H9 (cell line): ENCODE measurements at regions not wholly inside any gene's neighbourhood (a gene's known extent, or its start where the extent isn't known, plus 50 kb on each side); places are given as distances from the start of the nearest gene placed in this dataset.

Source experiments
- DNase-seq: peaks from one replicate; pipeline ENCODE4 v3.0.0-alpha.2; 2017
- H2AFZ ChIP-seq: one replicate; pipeline ENCODE4 v1.6.1; 2013; ENCODE audit warnings: mild to moderate bottlenecking, low read length, control low read depth, moderate library complexity
- H2AK5ac ChIP-seq: 2 replicates; pipeline ENCODE4 v1.6.1; 2013; ENCODE audit warnings: low read length, control low read depth, mixed read lengths; ENCODE audit not compliant: insufficient read length
- H2BK120ac ChIP-seq: one replicate; pipeline ENCODE4 v1.6.1; 2013; ENCODE audit warnings: low read depth, mild to moderate bottlenecking, low read length, control low read depth, inconsistent platforms; ENCODE audit not compliant: poor library complexity, severe bottlenecking
- H2BK12ac ChIP-seq: 2 replicates; pipeline ENCODE4 v1.6.1; 2013; ENCODE audit warnings: low read length, control low read depth, mixed read lengths, low read depth; ENCODE audit not compliant: insufficient read length
- H2BK15ac ChIP-seq: 2 replicates; pipeline ENCODE4 v1.6.1; 2013; ENCODE audit warnings: low read depth, low read length, control low read depth
- H2BK20ac ChIP-seq: one replicate; pipeline ENCODE4 v1.6.1; 2013; ENCODE audit warnings: low read depth, mild to moderate bottlenecking, low read length, control low read depth, inconsistent platforms; ENCODE audit not compliant: poor library complexity, severe bottlenecking
- H2BK5ac ChIP-seq: 2 replicates; pipeline ENCODE4 v1.6.1; 2013; ENCODE audit warnings: low read length, control low read depth, mixed read lengths; ENCODE audit not compliant: insufficient read length
- H3K14ac ChIP-seq: 2 replicates; pipeline ENCODE4 v1.6.1; 2013; ENCODE audit warnings: low read length, control low read depth; ENCODE audit not compliant: insufficient read depth
- H3K18ac ChIP-seq: 2 replicates; pipeline ENCODE4 v1.6.1; 2013; ENCODE audit warnings: low read depth, mild to moderate bottlenecking, mixed read lengths, low read length, control low read depth; ENCODE audit not compliant: insufficient read length
- H3K23ac ChIP-seq: 2 replicates; pipeline ENCODE4 v1.6.1; 2013; ENCODE audit warnings: low read length, control low read depth, mixed read lengths, low read depth; ENCODE audit not compliant: insufficient read length
- H3K23me2 ChIP-seq: 2 replicates; pipeline ENCODE4 v1.6.1; 2013; ENCODE audit warnings: low read depth, mild to moderate bottlenecking, mixed read lengths, low read length, control low read depth; ENCODE audit not compliant: insufficient read length, poor library complexity, severe bottlenecking
- H3K27ac ChIP-seq: 2 replicates; pipeline ENCODE4 v1.5.1; 2013; ENCODE audit warnings: low read length, control low read depth, mixed read lengths, low read depth; ENCODE audit not compliant: insufficient read length
- H3K27me3 ChIP-seq: 2 replicates; pipeline ENCODE4 v1.6.1; 2013; ENCODE audit warnings: low read length, control low read depth, inconsistent platforms; ENCODE audit not compliant: insufficient read depth
- H3K4ac ChIP-seq: 2 replicates; pipeline ENCODE4 v1.6.1; 2013; ENCODE audit warnings: low read depth, mild to moderate bottlenecking, control low read depth, inconsistent platforms, low read length, moderate library complexity
- H3K4me1 ChIP-seq: 2 replicates; pipeline ENCODE4 v1.6.1; 2013; ENCODE audit warnings: low read length, control low read depth, inconsistent platforms; ENCODE audit not compliant: insufficient read depth
- H3K4me2 ChIP-seq: 2 replicates; pipeline ENCODE4 v1.6.1; 2013; ENCODE audit warnings: low read length, control low read depth, mixed read lengths; ENCODE audit not compliant: insufficient read length, insufficient read depth
- H3K56ac ChIP-seq: 2 replicates; pipeline ENCODE4 v1.6.1; 2013; ENCODE audit warnings: low read depth, mild to moderate bottlenecking, mixed read lengths, low read length, control low read depth; ENCODE audit not compliant: insufficient read length
- H3K79me1 ChIP-seq: 2 replicates; pipeline ENCODE4 v1.6.1; 2013; ENCODE audit warnings: low read depth, mild to moderate bottlenecking, moderate library complexity, low read length, control low read depth, inconsistent platforms; ENCODE audit not compliant: insufficient read depth, poor library complexity, severe bottlenecking
- H3K79me2 ChIP-seq: 2 replicates; pipeline ENCODE4 v1.6.1; 2013; ENCODE audit warnings: low read length, control low read depth, inconsistent platforms; ENCODE audit not compliant: insufficient read depth
- H3K9ac ChIP-seq: 2 replicates; pipeline ENCODE4 v1.6.1; 2013; ENCODE audit warnings: low read length, control low read depth, mixed read lengths; ENCODE audit not compliant: insufficient read length; ENCODE audit errors: extremely low read depth
- H3K9me3 ChIP-seq: one replicate; pipeline ENCODE4 v1.6.1; 2013; ENCODE audit warnings: low read depth, low read length, inconsistent platforms; ENCODE audit not compliant: control insufficient read depth
- H3T11ph ChIP-seq: one replicate; pipeline ENCODE4 v1.6.1; 2013; ENCODE audit warnings: mild to moderate bottlenecking, low read length, control low read depth, inconsistent platforms
- H4K20me1 ChIP-seq: one replicate; pipeline ENCODE4 v1.6.1; 2013; ENCODE audit not compliant: control insufficient read depth, insufficient read length, insufficient read depth
- H4K5ac ChIP-seq: 2 replicates; pipeline ENCODE4 v1.6.1; 2013; ENCODE audit warnings: low read depth, mild to moderate bottlenecking, mixed read lengths, low read length, control low read depth; ENCODE audit not compliant: insufficient read length
- H4K8ac ChIP-seq: replicated peaks from 2 replicates; pipeline ENCODE4 v1.6.1; 2013; ENCODE audit warnings: low read length, control low read depth, mixed read lengths, low read depth; ENCODE audit not compliant: insufficient read length
- H4K91ac ChIP-seq: 2 replicates; pipeline ENCODE4 v1.6.1; 2013; ENCODE audit warnings: low read depth, mild to moderate bottlenecking, moderate library complexity, mixed read lengths, low read length, control low read depth; ENCODE audit not compliant: insufficient read length
- H3K27ac Mint-ChIP-seq, 3 experiments: 2 replicates in 2 of 3; 3 replicates in 1 of 3; pipeline ENCODE4 v1.8.0; 2020 to 2021; ENCODE audit warnings: mixed read lengths in 3 of 3, mild to moderate bottlenecking in 1 of 3, moderate library complexity in 1 of 3
- H3K27me3 Mint-ChIP-seq: 2 replicates; pipeline ENCODE4 v1.8.0; 2021; ENCODE audit warnings: low read depth, mild to moderate bottlenecking, moderate library complexity, mixed read lengths
- H3K36me3 Mint-ChIP-seq, 3 experiments: 2 replicates in 2 of 3; 3 replicates in 1 of 3; pipeline ENCODE4 v1.8.0; 2020 to 2021; ENCODE audit warnings: low read depth in 3 of 3, mixed read lengths in 3 of 3; ENCODE audit not compliant: insufficient read depth in 1 of 3
- H3K4me1 Mint-ChIP-seq, 2 experiments: 2 replicates each; pipeline ENCODE4 v1.8.0; 2020; ENCODE audit warnings: mixed read lengths in 2 of 2
- H3K4me3 Mint-ChIP-seq, 2 experiments: 2 replicates in 1 of 2; 3 replicates in 1 of 2; pipeline ENCODE4 v1.8.0; 2020 to 2021; ENCODE audit warnings: mild to moderate bottlenecking in 2 of 2, mixed read lengths in 2 of 2, moderate library complexity in 1 of 2
- H3K9me3 Mint-ChIP-seq, 2 experiments: 2 replicates in 1 of 2; 3 replicates in 1 of 2; pipeline ENCODE4 v1.8.0; 2020; ENCODE audit warnings: mild to moderate bottlenecking in 2 of 2, mixed read lengths in 2 of 2, moderate library complexity in 1 of 2
- TF ChIP-seq, protein P1 (sequence below): fragments of 200-600 bp; sonication (generic); conservative IDR thresholded peaks from 3 replicates; pipeline ENCODE4 v1.8.0; 2021; ENCODE audit warnings: antibody characterized with exemption, mild to moderate bottlenecking

DNA sequence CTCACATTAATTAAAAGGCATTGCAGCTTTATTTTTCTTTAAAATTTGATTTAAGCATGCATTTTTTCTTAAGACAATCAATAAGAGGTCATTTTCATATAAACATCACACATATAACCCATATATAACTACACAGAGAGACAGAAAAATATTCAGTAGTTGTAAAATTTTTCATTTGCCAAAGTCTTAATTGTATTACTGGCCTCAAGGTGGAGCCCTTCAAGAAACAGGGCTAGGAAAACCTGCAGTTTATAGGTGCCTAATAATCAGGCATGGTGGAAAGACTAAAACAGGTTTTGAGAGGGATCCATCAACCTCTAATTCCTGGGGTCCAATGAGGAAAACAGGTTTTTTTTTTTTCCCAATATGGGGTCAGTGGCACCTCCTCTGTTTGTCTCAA, 71.3 kb upstream of the ZNF804A start:
- H3K56ac ChIP-seq = no peak overlapping the region
- H3K27ac Mint-ChIP-seq = no peak overlapping the region
- H3K27me3 ChIP-seq = no peaks in the 10 kb centered on the region
- no peak overlapping the region for H4K91ac ChIP-seq
- no peaks in the 10 kb centered on the region for H3K79me2 ChIP-seq
- H3K23ac ChIP-seq = no peak overlapping the region
- H2BK120ac ChIP-seq = no peak overlapping the region
- no peak overlapping the region for H3K4me2 ChIP-seq
- H3K4me1 ChIP-seq = no peaks in the 10 kb centered on the region
- no peaks in the 10 kb centered on the region for H3K23me2 ChIP-seq
- H2AFZ ChIP-seq = no peak overlapping the region
- no peak overlapping the region for H3K18ac ChIP-seq
- peaks cover 10% of the 10 kb centered on the region for H3K9me3 ChIP-seq
- H2BK12ac ChIP-seq = no peak overlapping the region
- H3K27ac ChIP-seq = no peak overlapping the region
- peaks cover 19 to 39% of the 10 kb centered on the region in 2 experiments for H3K9me3 Mint-ChIP-seq
- no peak overlapping the region for H4K5ac ChIP-seq
- H2AK5ac ChIP-seq = no peak overlapping the region
- H2BK15ac ChIP-seq = no peak overlapping the region
- H3K79me1 ChIP-seq = no peaks in the 10 kb centered on the region
- H3K27me3 Mint-ChIP-seq = peaks cover 3% of the 10 kb centered on the region; the same call in 1 of the 2 replicates
- H2BK5ac ChIP-seq = no peak overlapping the region
- TF ChIP-seq, protein P1, sequence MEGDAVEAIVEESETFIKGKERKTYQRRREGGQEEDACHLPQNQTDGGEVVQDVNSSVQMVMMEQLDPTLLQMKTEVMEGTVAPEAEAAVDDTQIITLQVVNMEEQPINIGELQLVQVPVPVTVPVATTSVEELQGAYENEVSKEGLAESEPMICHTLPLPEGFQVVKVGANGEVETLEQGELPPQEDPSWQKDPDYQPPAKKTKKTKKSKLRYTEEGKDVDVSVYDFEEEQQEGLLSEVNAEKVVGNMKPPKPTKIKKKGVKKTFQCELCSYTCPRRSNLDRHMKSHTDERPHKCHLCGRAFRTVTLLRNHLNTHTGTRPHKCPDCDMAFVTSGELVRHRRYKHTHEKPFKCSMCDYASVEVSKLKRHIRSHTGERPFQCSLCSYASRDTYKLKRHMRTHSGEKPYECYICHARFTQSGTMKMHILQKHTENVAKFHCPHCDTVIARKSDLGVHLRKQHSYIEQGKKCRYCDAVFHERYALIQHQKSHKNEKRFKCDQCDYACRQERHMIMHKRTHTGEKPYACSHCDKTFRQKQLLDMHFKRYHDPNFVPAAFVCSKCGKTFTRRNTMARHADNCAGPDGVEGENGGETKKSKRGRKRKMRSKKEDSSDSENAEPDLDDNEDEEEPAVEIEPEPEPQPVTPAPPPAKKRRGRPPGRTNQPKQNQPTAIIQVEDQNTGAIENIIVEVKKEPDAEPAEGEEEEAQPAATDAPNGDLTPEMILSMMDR = peak; percentile 51; the same call in 2 of the 3 replicates
- H3K4me1 Mint-ChIP-seq = no peaks in the 10 kb centered on the region
- no peak overlapping the region for H3K14ac ChIP-seq
- peaks cover 11 to 26% (median 11%) of the 10 kb centered on the region in 3 experiments; a peak in 6 of 7 replicates for H3K36me3 Mint-ChIP-seq
- no peaks in the 10 kb centered on the region for H4K20me1 ChIP-seq
- H3K4me3 Mint-ChIP-seq = no peak overlapping the region
- H3K4ac ChIP-seq = no peak overlapping the region
- no peak overlapping the region for H3T11ph ChIP-seq
- no peak for DNase-seq
- H4K8ac ChIP-seq = no peak overlapping the region
- no peak overlapping the region for H2BK20ac ChIP-seq
- H3K9ac ChIP-seq = no peak overlapping the region
